GM18951 (cell line): ENCODE measurements at regions not wholly inside any gene's neighbourhood (a gene's known extent, or its start where the extent isn't known, plus 50 kb on each side); places are given as distances from the start of the nearest gene placed in this dataset.
"Not testable (repeated sequence)": the region's sequence is repeated elsewhere in the genome, so short reads cannot be mapped to it uniquely, and the experiment has no call there.

Experiments used
- POLR2A ChIP-seq: IDR thresholded peaks from 4 replicates; pipeline ENCODE4 v1.6.1; 2011; ENCODE audit warnings: mild to moderate bottlenecking; ENCODE audit not compliant: insufficient read length, insufficient read depth; ENCODE audit errors: extremely low read depth
- in situ Hi-C: fragments of 300-500 bp; cut with MboI; formaldehyde crosslinking; loops from one replicate; pipeline ENCODE4 v1.12.0; 2022; ENCODE audit warnings: low sequenced_read_pairs, mixed read lengths, inconsistent platforms; ENCODE audit not compliant: unreplicated experiment

DNA sequence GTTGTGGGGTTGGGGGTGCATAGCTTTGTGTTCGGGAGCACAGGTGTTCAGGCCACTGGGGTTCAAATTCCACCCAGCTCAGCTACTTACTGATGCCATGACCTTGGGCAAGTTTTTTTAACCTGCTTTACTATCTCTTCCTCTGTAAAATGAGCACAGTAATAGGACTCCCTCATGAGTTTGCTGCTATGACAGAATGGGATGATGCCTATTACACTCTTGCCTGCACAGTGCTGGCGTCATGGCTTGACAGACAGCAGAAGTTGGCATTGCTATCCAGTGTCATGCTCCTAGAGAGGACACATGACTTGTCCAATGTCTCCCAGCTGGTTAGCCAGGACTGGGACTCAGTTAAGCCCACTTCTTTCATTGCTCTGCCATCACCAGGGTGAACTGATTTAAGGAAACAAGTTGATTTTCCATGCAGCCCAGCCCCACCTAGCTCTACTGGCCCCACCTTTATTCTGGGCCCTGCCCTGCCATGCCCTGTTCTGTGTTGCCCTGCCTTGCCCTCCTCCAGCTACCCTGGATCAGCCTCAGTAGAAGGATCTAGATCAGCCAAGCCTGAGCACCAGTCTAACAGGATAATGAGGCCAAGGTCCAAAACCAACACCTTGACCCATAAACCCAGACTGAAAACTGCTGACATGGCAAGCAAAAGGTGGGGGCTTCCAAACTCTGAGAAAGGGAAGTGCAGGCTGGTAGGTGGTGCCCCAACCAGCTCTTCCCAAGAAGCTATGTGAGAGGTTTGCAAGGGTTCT lies 155.8 kb upstream of the ATP11B start:
- no peak for TF ChIP-seq POLR2A
- in situ Hi-C loops: no loop called here

DNA sequence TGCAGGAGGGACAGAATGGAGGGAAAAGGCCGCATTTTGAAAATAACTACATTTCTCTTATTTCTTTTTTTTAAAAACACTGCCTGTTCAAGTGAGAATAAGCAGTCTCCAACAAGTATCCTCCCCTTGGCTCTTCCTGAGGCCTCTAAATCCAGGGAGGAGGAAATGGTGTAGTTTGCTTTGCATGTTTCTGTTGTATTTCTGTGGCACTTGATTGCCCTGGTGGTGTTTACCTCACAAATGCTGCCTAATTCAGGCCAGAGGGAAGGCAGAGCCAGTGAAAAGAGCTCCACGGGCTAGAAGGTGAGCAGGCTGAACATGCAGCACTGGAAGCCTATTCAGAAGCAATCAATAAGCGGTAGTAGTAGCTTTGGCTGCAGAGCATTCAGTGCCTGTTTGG lies 149.3 kb upstream of the ATP11B start:
- in situ Hi-C loops: no loop called here
- TF ChIP-seq POLR2A: no peak

DNA sequence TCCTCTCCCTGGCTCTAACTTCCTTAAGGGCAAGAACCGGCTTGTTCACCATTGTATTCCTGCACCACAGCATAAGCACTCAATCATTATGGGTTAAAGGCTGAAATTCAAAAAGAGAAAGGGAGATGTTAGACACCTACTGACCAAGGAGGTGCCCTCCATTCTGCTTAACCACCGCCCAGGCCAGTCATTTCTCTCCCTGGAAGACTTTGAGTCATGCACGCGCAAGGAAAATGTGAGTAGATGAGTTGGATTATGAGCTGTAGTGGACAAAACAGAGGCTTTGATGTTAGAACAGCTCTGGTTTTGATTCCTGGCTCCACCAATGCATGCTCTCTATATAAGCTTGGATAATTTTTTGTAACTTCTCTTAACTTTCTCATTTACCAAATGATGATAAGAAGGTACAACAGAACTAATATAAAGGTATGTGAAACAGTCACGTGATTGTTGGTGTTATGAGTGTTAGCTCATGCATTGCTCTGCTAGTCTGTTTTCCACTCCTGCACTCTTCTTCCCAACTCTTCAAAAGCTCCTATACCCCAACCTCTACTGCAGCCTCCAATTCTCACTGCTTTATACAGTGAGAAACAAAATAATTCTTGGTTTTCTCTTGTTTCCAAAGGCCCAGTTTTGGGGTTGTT lies 148.4 kb upstream of the ATP11B start:
- in situ Hi-C loops: no loop called here
- TF ChIP-seq POLR2A: no peak

- TF ChIP-seq POLR2A: no peak
- in situ Hi-C loops: no loop called here
These were observed 142.7 kb upstream of the ATP11B start for GRCh38 chr3:182650568-182651128.

GRCh38 chr3:182651461-182651860 lies 141.8 kb upstream of the ATP11B start:
- in situ Hi-C loops: no loop called here
- TF ChIP-seq POLR2A: no peak

DNA sequence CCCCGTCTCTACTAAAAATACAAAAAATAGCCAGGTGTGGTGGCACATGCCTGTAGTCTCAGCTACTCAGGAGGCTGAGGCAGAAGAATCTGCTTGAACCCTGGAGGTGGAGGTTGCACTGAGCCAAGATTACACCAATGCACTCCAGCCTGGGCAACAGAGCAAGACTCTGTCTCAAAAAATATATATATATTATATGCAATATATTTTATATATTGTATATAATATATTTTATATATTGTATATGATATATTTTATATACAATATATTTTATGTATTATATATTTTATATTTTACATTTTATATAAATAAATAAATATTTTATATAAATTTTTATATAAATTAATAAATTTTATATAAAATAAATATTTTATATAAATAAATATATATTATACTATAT lies 140.2 kb upstream of the ATP11B start:
- in situ Hi-C loops: not testable (repeated sequence)

- TF ChIP-seq POLR2A: no peak
- in situ Hi-C loops: no loop called here
These were observed 124.8 kb upstream of the ATP11B start for GRCh38 chr3:182668541-182668940.

- no peak for TF ChIP-seq POLR2A
- in situ Hi-C loops: no loop called here
These were observed 124.3 kb upstream of the ATP11B start for GRCh38 chr3:182668974-182669373.

- TF ChIP-seq POLR2A: no peak
- in situ Hi-C loops: no loop called here
These were observed 121.8 kb upstream of the ATP11B start for GRCh38 chr3:182671541-182671940.

- no peak for TF ChIP-seq POLR2A
- in situ Hi-C loops: no loop called here
These were observed 121.4 kb upstream of the ATP11B start for GRCh38 chr3:182671942-182672341.

GRCh38 chr3:182673336-182673735 lies 120.0 kb upstream of the ATP11B start:
- in situ Hi-C loops: no loop called here
- no peak for TF ChIP-seq POLR2A

DNA sequence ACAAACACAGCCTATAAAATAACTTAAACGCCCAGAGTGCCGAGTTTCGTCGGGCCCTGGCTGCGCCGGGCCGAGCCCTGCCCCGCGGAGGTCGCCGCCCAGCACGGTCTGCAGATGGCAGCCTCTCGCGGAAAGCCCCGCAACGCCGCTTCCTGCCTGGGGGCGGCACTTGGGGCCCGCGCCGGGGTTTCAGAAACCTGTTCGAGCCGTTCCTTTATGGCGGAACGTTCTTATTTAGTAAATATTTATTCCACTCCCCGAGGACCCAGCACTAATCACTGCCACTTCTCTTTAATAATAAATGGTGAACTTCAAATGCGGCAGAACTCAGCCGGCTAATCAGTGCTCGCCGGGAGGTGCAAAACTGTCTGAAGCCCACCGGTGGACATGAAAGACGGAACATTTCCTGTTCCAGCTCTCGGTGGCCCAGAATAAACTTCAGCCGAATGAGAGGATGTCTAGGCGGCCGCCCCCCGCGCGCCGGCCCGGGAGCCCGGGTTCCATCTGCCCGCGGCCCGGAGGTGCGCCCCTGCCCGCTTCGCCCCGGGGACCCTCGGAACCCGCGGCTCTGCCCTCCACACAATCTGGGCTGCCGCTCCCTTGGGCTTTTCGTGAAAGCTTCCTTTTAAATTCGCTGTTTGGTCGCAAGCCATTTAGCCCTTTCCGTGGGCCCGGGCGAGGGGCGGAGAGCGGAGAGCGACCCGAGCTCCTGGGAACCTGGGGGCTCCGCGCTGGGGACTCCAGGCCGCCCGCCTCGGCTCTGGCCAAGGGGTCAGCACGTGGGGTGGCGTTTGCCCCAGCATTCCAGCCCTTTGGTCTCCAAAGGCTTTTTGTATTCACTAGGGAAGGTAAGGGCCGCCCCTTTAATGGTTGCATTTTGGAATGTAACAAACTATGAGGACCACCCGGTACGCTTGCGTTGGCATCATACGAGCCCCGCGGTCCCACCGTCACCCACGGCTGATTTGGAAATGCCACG lies 110.8 kb upstream of the ATP11B start:
- peak; percentile 37 for TF ChIP-seq POLR2A
- in situ Hi-C loops: loop anchor here (25.0 kb wide), 1 partner anchor 970 kb away; the partner anchor contains the start of gene SOX2

DNA sequence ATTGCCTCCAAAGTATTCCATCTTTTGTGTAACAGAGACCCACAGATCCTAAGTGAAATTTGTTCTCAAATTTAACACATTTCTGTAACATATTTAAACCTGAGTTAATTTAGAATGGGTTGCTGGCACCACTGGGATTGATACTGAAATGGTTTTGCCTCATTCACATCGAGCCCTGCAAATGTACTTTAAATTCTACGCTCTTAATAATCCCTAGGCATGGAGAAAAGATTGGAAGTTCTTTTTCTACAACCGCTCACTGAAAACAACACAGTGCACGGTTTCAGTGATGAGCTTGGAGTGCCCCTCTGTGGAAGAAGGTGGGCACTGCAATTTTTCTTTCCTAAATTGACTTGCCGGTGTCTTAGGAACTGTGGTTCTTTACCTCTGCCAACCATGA lies 109.9 kb upstream of the ATP11B start:
- in situ Hi-C loops: loop anchor here (25.0 kb wide), 1 partner anchor 971 kb away; the partner anchor contains the start of gene SOX2

More for the DNA sequence above, 109.9 kb upstream of the ATP11B start:
- no peak for TF ChIP-seq POLR2A
